H9 (cell line): ENCODE measurements at regions not wholly inside any gene's neighbourhood (a gene's known extent, or its start where the extent isn't known, plus 50 kb on each side); places are given as distances from the start of the nearest gene placed in this dataset.
A peak's percentile ranks its signal among the peaks of the same experiment; 100 is the strongest.

ENCODE experiments used
- DNase-seq: peaks from one replicate; pipeline ENCODE4 v3.0.0-alpha.2; 2017
- H2AFZ ChIP-seq: one replicate; pipeline ENCODE4 v1.6.1; 2013; ENCODE audit warnings: mild to moderate bottlenecking, low read length, control low read depth, moderate library complexity
- H2AK5ac ChIP-seq: 2 replicates; pipeline ENCODE4 v1.6.1; 2013; ENCODE audit warnings: low read length, control low read depth, mixed read lengths; ENCODE audit not compliant: insufficient read length
- H2BK120ac ChIP-seq: one replicate; pipeline ENCODE4 v1.6.1; 2013; ENCODE audit warnings: low read depth, mild to moderate bottlenecking, low read length, control low read depth, inconsistent platforms; ENCODE audit not compliant: poor library complexity, severe bottlenecking
- H2BK12ac ChIP-seq: 2 replicates; pipeline ENCODE4 v1.6.1; 2013; ENCODE audit warnings: low read length, control low read depth, mixed read lengths, low read depth; ENCODE audit not compliant: insufficient read length
- H2BK15ac ChIP-seq: 2 replicates; pipeline ENCODE4 v1.6.1; 2013; ENCODE audit warnings: low read depth, low read length, control low read depth
- H2BK20ac ChIP-seq: one replicate; pipeline ENCODE4 v1.6.1; 2013; ENCODE audit warnings: low read depth, mild to moderate bottlenecking, low read length, control low read depth, inconsistent platforms; ENCODE audit not compliant: poor library complexity, severe bottlenecking
- H2BK5ac ChIP-seq: 2 replicates; pipeline ENCODE4 v1.6.1; 2013; ENCODE audit warnings: low read length, control low read depth, mixed read lengths; ENCODE audit not compliant: insufficient read length
- H3K14ac ChIP-seq: 2 replicates; pipeline ENCODE4 v1.6.1; 2013; ENCODE audit warnings: low read length, control low read depth; ENCODE audit not compliant: insufficient read depth
- H3K18ac ChIP-seq: 2 replicates; pipeline ENCODE4 v1.6.1; 2013; ENCODE audit warnings: low read depth, mild to moderate bottlenecking, mixed read lengths, low read length, control low read depth; ENCODE audit not compliant: insufficient read length
- H3K23ac ChIP-seq: 2 replicates; pipeline ENCODE4 v1.6.1; 2013; ENCODE audit warnings: low read length, control low read depth, mixed read lengths, low read depth; ENCODE audit not compliant: insufficient read length
- H3K23me2 ChIP-seq: 2 replicates; pipeline ENCODE4 v1.6.1; 2013; ENCODE audit warnings: low read depth, mild to moderate bottlenecking, mixed read lengths, low read length, control low read depth; ENCODE audit not compliant: insufficient read length, poor library complexity, severe bottlenecking
- H3K27ac ChIP-seq: 2 replicates; pipeline ENCODE4 v1.5.1; 2013; ENCODE audit warnings: low read length, control low read depth, mixed read lengths, low read depth; ENCODE audit not compliant: insufficient read length
- H3K27me3 ChIP-seq: 2 replicates; pipeline ENCODE4 v1.6.1; 2013; ENCODE audit warnings: low read length, control low read depth, inconsistent platforms; ENCODE audit not compliant: insufficient read depth
- H3K4ac ChIP-seq: 2 replicates; pipeline ENCODE4 v1.6.1; 2013; ENCODE audit warnings: low read depth, mild to moderate bottlenecking, control low read depth, inconsistent platforms, low read length, moderate library complexity
- H3K4me1 ChIP-seq: 2 replicates; pipeline ENCODE4 v1.6.1; 2013; ENCODE audit warnings: low read length, control low read depth, inconsistent platforms; ENCODE audit not compliant: insufficient read depth
- H3K4me2 ChIP-seq: 2 replicates; pipeline ENCODE4 v1.6.1; 2013; ENCODE audit warnings: low read length, control low read depth, mixed read lengths; ENCODE audit not compliant: insufficient read length, insufficient read depth
- H3K56ac ChIP-seq: 2 replicates; pipeline ENCODE4 v1.6.1; 2013; ENCODE audit warnings: low read depth, mild to moderate bottlenecking, mixed read lengths, low read length, control low read depth; ENCODE audit not compliant: insufficient read length
- H3K79me1 ChIP-seq: 2 replicates; pipeline ENCODE4 v1.6.1; 2013; ENCODE audit warnings: low read depth, mild to moderate bottlenecking, moderate library complexity, low read length, control low read depth, inconsistent platforms; ENCODE audit not compliant: insufficient read depth, poor library complexity, severe bottlenecking
- H3K79me2 ChIP-seq: 2 replicates; pipeline ENCODE4 v1.6.1; 2013; ENCODE audit warnings: low read length, control low read depth, inconsistent platforms; ENCODE audit not compliant: insufficient read depth
- H3K9ac ChIP-seq: 2 replicates; pipeline ENCODE4 v1.6.1; 2013; ENCODE audit warnings: low read length, control low read depth, mixed read lengths; ENCODE audit not compliant: insufficient read length; ENCODE audit errors: extremely low read depth
- H3K9me3 ChIP-seq: one replicate; pipeline ENCODE4 v1.6.1; 2013; ENCODE audit warnings: low read depth, low read length, inconsistent platforms; ENCODE audit not compliant: control insufficient read depth
- H3T11ph ChIP-seq: one replicate; pipeline ENCODE4 v1.6.1; 2013; ENCODE audit warnings: mild to moderate bottlenecking, low read length, control low read depth, inconsistent platforms
- H4K20me1 ChIP-seq: one replicate; pipeline ENCODE4 v1.6.1; 2013; ENCODE audit not compliant: control insufficient read depth, insufficient read length, insufficient read depth
- H4K5ac ChIP-seq: 2 replicates; pipeline ENCODE4 v1.6.1; 2013; ENCODE audit warnings: low read depth, mild to moderate bottlenecking, mixed read lengths, low read length, control low read depth; ENCODE audit not compliant: insufficient read length
- H4K8ac ChIP-seq: replicated peaks from 2 replicates; pipeline ENCODE4 v1.6.1; 2013; ENCODE audit warnings: low read length, control low read depth, mixed read lengths, low read depth; ENCODE audit not compliant: insufficient read length
- H4K91ac ChIP-seq: 2 replicates; pipeline ENCODE4 v1.6.1; 2013; ENCODE audit warnings: low read depth, mild to moderate bottlenecking, moderate library complexity, mixed read lengths, low read length, control low read depth; ENCODE audit not compliant: insufficient read length
- H3K27ac Mint-ChIP-seq, 3 experiments: 2 replicates in 2 of 3; 3 replicates in 1 of 3; pipeline ENCODE4 v1.8.0; 2020 to 2021; ENCODE audit warnings: mixed read lengths in 3 of 3, mild to moderate bottlenecking in 1 of 3, moderate library complexity in 1 of 3
- H3K27me3 Mint-ChIP-seq: 2 replicates; pipeline ENCODE4 v1.8.0; 2021; ENCODE audit warnings: low read depth, mild to moderate bottlenecking, moderate library complexity, mixed read lengths
- H3K36me3 Mint-ChIP-seq, 3 experiments: 2 replicates in 2 of 3; 3 replicates in 1 of 3; pipeline ENCODE4 v1.8.0; 2020 to 2021; ENCODE audit warnings: low read depth in 3 of 3, mixed read lengths in 3 of 3; ENCODE audit not compliant: insufficient read depth in 1 of 3
- H3K4me1 Mint-ChIP-seq, 2 experiments: 2 replicates each; pipeline ENCODE4 v1.8.0; 2020; ENCODE audit warnings: mixed read lengths in 2 of 2
- H3K4me3 Mint-ChIP-seq, 2 experiments: 2 replicates in 1 of 2; 3 replicates in 1 of 2; pipeline ENCODE4 v1.8.0; 2020 to 2021; ENCODE audit warnings: mild to moderate bottlenecking in 2 of 2, mixed read lengths in 2 of 2, moderate library complexity in 1 of 2
- H3K9me3 Mint-ChIP-seq, 2 experiments: 2 replicates in 1 of 2; 3 replicates in 1 of 2; pipeline ENCODE4 v1.8.0; 2020; ENCODE audit warnings: mild to moderate bottlenecking in 2 of 2, mixed read lengths in 2 of 2, moderate library complexity in 1 of 2
- CTCF ChIP-seq: fragments of 200-600 bp; sonication (generic); conservative IDR thresholded peaks from 3 replicates; pipeline ENCODE4 v1.8.0; 2021; ENCODE audit warnings: antibody characterized with exemption, mild to moderate bottlenecking
- WGBS: extraction: QIAGEN DNeasy Blood & Tissue Kit; methylation state at CpG from one replicate; pipeline ENCODE4 v1.1.7; 2013; ENCODE audit warnings: missing lambda C conversion rate, low lambda C conversion rate, mixed read lengths; ENCODE audit not compliant: insufficient read length; ENCODE audit errors: extremely low coverage; 5-methylcytosine and 5-hydroxymethylcytosine counted together

DNA sequence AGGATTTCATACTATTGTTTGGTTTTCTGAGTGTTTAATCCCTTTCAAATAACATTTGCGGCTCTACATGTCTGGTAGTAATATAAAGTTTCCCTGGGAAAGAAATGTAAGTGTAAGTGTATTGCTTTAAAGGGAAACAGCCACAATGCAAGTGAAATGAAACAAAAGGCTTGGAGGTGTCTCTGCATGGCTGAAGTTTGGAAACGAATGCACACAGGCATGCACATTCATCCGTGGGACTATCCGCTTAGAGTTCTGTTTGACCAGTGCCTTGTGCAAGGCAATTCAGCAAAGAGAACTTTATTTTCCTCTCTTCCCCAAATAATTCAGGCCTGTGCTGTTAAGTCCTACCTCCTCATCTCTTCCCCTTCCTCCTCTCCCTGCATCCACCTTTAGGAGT, 56.1 kb upstream of the MRTFB start:
- Mint-ChIP-seq H3K27ac (peak overlapping the region in 1 of 3 experiments; percentile 3; a peak in 1 of 7 replicates), H3K36me3 (no peaks in the 10 kb centered on the region), H3K4me1 (peaks cover 22 to 24% of the 10 kb centered on the region in 2 experiments), H3K4me3 (no peak overlapping the region), H3K27me3 (no peaks in the 10 kb centered on the region; the same call in 1 of the 2 replicates), H3K9me3 (no peaks in the 10 kb centered on the region; a peak in 1 of 5 replicates)
- Histone ChIP-seq H3T11ph (no peak overlapping the region), H2BK20ac (no peak overlapping the region), H3K14ac (no peak overlapping the region), H2BK5ac (no peak overlapping the region), H3K9me3 (no peaks in the 10 kb centered on the region), H3K79me1 (no peaks in the 10 kb centered on the region), H2BK15ac (no peak overlapping the region), H3K56ac (no peak overlapping the region), H2BK12ac (no peak overlapping the region), H3K23ac (no peak overlapping the region), H3K4me1 (peaks cover 6% of the 10 kb centered on the region), H2AK5ac (no peak overlapping the region), H3K79me2 (no peaks in the 10 kb centered on the region), H2BK120ac (no peak overlapping the region), H3K18ac (no peak overlapping the region), H3K27ac (no peak overlapping the region), H4K5ac (no peak overlapping the region), H4K20me1 (no peaks in the 10 kb centered on the region), H2AFZ (no peak overlapping the region), H3K9ac (no peak overlapping the region), H4K91ac (no peak overlapping the region), H3K4ac (no peak overlapping the region), H4K8ac (no peak overlapping the region), H3K27me3 (no peaks in the 10 kb centered on the region), H3K4me2 (no peak overlapping the region), H3K23me2 (no peaks in the 10 kb centered on the region)
- TF ChIP-seq CTCF, result no peak
- no CpG with 5 or more reads among the region's 4 CpGs for WGBS
- no peak for DNase-seq
